Astrocyte of the spinal cord (primary cell): ENCODE measurements at regions not wholly inside any gene's neighbourhood (a gene's known extent, or its start where the extent isn't known, plus 50 kb on each side); places are given as distances from the start of the nearest gene placed in this dataset.

ENCODE experiments used
- DNase-seq: peaks from one replicate; pipeline ENCODE4 v3.0.0; 2011; ENCODE audit warnings: low read depth, low spot score
- H3K4me3 ChIP-seq: 2 replicates; pipeline ENCODE4 v1.5.1; 2011; ENCODE audit warnings: low read depth, mild to moderate bottlenecking, low read length, moderate library complexity
- CTCF ChIP-seq: IDR thresholded peaks from 2 replicates; pipeline ENCODE4 v1.5.1; 2012; ENCODE audit warnings: low read depth, mild to moderate bottlenecking, low read length, inconsistent platforms
- in situ Hi-C: cut with HindIII; loops from 2 replicates; pipeline ENCODE4 v1.10.0; 2017; ENCODE audit warnings: low sequenced_read_pairs

DNA sequence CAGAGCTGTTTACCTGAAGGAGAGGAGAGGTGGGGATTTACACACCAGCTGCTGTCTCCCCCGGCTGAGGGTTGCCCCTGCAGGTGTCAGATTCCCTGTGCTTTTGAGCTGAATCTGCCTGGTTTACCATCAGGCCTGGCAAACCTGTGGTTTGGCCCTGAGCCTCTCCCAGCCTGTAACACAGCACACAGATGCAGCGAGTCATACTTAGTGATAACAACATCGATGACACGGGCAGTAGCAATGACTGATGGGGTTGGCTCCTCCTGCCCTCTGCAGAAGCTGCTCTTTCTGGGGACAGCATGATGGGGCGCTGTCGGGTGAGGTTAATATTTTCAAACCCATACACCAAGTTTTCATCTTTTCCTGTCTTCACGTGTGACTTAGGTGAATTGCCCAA, 380.0 kb upstream of the B3GAT1 start:
- DNase-seq = no peak
- no peak for TF ChIP-seq CTCF
- in situ Hi-C loops = no loop called here
- no peak overlapping the region for H3K4me3 ChIP-seq

- no peak overlapping the region for H3K4me3 ChIP-seq
- DNase-seq = no peak
- in situ Hi-C loops = no loop called here
- TF ChIP-seq CTCF = no peak
These were observed 379.1 kb upstream of the B3GAT1 start for GRCh38 chr11:134791102-134791501.

DNA sequence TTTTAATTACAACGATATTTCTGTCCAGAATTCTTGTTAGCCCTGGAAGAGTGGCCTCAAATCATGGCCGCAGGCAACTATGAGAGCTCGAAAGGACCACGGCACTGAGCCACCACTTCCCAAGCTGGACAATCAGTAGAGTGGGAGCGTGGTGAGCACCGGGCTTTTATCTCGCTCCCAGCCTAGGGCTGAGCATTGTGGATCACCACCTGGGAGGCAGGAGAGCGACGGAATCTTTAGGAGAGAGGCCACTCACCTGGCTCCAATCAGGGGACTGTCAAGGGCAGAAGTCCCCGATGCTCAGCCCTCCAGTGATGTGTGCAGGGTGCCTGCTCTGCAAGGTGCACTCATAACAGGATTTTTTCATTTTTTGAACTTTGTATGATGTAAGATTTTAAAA, 377.1 kb upstream of the B3GAT1 start:
- DNase-seq = no peak
- no peak for TF ChIP-seq CTCF
- in situ Hi-C loops = no loop called here
- no peak overlapping the region for H3K4me3 ChIP-seq

DNA sequence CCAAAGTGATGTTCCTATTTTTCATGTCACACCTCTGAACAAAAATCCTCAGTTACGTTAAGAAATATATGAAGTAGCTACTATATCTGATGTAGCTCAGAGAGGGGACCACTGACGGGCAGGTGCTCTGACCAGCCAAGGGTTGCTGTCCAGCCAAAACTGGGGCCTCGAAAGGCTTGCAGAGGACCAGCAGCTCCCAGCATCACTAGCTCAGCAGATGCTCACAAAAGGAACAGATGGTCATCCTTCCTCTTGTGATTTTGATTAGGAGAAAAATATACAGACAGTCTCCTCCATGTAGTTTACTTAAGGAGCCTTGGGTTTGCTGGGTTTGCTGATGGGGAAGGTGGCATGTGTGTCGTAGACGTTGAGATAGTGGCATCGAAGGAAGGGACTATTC, 374.6 kb upstream of the B3GAT1 start:
- no peak for TF ChIP-seq CTCF
- no peak overlapping the region for H3K4me3 ChIP-seq
- in situ Hi-C loops = no loop called here
- no peak for DNase-seq

DNA sequence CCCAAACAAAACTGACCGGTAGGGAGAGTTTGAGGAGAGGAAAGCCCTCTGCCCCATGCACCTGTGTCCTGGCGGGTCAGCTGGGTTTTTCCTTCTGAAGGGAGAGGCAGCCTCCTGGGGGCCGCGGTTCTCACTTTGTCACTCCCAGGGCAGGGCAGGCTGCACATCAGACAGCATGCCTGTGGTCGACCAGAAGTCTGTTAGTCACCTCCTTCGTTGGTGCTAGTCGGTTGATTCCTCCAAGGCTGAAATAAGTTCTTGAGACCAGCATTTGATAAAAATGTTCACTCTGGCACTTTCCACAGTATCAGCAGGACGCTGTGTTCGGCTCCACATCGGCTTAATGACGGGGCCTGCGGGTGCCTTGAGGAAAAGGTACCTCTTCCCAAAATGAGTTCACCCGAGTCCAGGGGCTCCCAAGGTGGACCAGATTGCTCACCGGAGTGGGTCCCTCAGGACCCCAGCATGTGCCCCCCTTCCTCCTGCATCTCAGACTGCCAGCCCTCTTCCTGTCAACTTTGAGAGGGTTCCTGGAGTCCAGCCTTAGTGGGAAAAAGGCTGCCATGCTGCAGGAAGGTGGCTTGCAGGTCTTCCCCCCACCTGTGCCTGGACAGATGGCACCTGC, 373.7 kb upstream of the B3GAT1 start:
- TF ChIP-seq CTCF = no peak
- in situ Hi-C loops = no loop called here

GRCh38 chr11:134785059-134785458, 373.0 kb upstream of the B3GAT1 start:
- no peak for DNase-seq
- in situ Hi-C loops = no loop called here
- H3K4me3 ChIP-seq = no peak overlapping the region
- TF ChIP-seq CTCF = no peak

More for the DNA sequence above, 373.7 kb upstream of the B3GAT1 start:
- no peak overlapping the region for H3K4me3 ChIP-seq
- DNase-seq = no peak

DNA sequence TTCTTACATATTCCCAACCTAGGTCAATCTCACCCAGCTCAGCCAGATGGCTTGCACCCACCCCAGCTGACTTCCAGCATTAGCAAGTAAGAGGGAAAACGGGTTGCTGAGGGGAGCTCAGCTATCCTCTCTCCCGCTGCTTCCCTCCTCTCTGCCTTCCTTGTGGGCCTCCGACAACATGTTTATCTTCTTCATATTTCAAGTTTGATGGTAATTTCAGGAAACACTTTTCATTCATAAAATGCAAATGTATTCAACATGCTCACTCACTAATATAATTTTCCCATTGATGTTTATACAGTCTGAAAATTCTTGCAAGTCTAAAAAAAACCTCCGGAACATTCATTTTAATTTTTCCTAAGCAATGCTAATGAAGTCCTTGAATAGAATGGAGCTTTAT, 372.5 kb upstream of the B3GAT1 start:
- in situ Hi-C loops = no loop called here
- TF ChIP-seq CTCF = no peak
- DNase-seq = no peak

More for the DNA sequence above, 372.5 kb upstream of the B3GAT1 start:
- no peak overlapping the region for H3K4me3 ChIP-seq
